Activated CD4-positive, alpha-beta T cell treated with anti-CD3 and anti-CD28 coated beads for 48 hours (primary cell): ENCODE measurements at regions not wholly inside any gene's neighbourhood (a gene's known extent, or its start where the extent isn't known, plus 50 kb on each side); places are given as distances from the start of the nearest gene placed in this dataset.
"Not testable (repeated sequence)": the region's sequence is repeated elsewhere in the genome, so short reads cannot be mapped to it uniquely, and the experiment has no call there.

Experiments
- DNase-seq: peaks from one replicate; pipeline ENCODE4 v3.0.0-alpha.2; 2020

DNA sequence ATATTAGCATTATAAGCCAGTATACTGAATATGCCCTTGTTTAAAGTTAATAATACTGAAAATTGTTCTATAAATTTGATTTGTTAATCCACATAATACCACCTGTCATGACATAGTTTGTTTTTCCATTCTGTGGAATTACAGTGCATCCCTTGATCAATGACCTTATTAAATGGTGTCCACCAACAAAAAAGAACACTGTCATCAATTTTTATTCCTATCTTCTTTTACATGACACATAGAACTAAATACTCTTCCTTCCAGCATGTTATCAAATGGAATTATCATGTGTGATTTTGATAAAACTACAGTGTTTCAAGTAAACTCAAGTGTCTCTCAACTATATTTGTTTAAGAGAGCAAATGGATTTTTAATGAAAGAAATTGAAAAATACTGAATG is 221.8 kb upstream of the MBL2 start:
- no peak for DNase-seq

DNA sequence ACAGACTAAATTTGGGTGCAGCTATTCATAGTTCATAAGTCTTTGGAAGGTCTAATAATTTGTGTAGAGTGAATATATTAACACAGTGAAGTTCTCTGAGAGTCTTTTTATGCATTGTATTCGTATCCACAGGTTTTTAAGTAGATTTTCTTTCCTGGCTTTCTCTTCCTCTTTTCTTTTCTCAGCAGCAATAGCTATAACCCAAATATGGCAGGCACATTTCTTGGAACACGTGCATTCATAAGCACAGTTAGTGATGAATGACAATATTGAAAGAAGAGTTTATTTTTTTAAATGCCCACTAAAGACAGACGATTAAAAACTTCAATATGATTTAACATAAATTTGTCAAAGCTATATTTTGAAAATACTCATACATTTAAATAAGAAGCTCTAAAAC is 220.5 kb upstream of the MBL2 start:
- no peak for DNase-seq

DNA sequence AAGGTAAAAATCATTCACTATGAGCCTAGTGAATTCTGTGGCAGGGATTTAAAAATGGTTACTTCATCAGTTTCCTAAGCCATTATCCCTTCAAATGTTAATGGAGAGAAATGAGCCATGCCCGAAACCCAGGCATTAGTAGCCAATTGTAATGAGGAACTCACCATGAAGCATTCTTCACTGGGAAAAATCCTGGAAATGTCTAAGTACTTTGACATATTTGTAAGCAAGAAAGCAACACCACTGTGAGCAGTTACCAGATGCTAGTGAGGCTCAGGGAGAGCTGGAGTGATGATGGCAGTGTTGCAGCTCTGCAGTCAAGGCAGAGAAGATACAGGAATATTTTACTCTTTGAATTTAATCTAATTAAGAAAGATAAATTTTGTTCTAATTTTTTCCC is 220.0 kb upstream of the MBL2 start:
- DNase-seq = no peak

DNA sequence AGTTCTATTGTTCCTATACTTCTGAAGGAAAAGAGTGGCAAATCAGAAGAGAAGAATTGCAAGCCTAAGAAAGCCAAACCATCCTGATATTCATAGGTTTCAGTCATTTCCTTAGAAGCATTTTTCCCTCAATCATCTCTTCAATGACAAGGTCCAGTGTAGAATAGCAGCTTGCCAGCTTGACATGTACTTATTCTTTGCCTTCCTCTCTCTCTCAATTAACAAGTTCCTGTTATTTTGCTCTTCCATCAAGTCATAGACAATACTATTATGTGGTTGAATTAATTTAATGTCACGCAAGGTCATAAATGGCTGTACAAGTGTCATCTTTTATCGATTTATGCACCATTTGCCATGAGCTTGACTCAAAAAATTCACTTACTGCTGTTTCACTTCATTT is 216.3 kb upstream of the MBL2 start:
- no peak for DNase-seq

DNA sequence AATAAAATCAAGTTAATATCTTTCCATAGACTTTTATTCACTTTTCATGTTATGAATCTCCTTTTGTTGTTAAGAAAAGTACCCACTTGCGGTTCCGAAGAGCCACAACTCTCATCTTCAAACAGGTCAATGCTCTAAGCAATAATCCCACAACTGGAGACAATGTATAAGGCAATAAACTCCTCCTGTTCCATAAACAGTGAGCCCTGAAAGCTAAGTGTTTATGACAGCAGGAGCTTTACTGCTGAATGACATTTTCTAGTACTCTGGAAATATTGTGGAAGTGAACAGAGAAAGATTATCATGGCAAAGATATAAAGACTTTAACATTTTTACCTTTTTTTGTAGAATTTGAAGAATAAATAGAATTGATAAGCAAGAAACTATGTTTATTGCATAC is 213.5 kb upstream of the MBL2 start:
- DNase-seq = no peak

DNA sequence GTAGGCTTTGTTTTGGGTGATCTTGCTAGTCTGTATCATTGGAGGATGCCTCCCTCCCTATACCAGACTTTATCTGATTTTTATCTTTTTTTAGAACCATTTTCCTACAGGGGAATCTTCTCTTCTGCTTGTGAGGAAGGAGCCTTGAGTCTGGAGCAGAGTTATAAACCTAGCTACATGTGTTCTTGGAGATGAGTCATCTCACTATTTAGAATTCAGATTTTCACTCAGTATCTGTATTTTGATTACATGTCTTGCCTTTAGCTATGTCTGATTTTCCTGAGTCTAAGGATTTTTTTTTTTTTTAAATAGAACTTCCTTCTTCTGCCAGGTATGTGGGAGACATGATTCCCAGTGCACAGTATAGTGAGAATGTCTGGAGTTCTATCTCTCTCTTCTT is 211.6 kb upstream of the MBL2 start:
- no peak for DNase-seq

DNA sequence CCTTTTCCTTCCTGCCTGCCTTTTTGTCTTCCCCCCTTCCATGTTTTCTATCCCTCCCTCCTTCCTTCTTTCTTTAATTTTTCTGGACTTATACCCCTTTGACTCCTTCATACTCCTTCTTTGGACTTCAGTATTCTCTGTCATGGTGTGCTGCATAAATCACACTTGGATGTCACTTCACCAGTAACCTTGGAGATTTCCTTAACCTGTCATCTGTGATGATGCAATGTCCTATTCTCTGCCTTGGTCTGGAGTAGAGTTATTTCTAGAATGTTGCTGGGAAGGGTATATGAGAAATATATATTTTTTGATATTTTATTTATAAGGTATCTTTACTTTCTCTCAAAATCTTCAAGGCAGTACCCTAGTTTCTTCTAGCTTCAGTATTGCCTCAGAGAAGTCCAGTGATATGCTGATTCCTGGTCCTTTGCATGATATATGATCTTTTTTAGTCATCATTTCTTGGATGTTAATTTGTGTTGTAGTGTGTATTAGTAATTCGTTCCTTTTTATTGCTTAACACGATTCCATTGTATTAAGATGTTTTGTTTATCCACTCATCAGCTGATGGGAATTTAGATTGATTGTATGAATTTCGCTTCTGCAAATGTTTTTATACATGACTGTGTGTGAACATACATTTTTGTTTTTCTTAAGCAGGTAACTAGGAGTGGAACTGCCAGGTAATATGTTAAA is 206.9 kb upstream of the MBL2 start:
- no peak for DNase-seq

DNA sequence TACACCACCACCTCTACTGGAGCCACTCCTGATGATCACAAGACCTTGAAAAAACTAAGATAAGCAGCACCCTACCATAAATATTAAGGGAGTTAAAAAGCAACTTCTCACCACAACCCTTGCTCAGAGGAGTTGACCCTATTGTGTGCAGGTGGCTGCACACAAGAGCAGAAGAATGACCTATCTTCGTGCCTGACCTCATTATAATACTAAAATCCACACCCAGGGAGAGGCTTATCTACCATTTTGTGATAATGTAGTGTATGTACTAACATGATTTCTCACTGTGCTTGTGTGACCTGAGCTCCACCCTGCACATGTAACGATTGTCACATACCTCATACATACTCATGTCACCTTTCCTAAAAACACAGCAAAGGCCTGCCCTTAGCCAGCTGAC is 205.0 kb upstream of the MBL2 start:
- DNase-seq = no peak

DNA sequence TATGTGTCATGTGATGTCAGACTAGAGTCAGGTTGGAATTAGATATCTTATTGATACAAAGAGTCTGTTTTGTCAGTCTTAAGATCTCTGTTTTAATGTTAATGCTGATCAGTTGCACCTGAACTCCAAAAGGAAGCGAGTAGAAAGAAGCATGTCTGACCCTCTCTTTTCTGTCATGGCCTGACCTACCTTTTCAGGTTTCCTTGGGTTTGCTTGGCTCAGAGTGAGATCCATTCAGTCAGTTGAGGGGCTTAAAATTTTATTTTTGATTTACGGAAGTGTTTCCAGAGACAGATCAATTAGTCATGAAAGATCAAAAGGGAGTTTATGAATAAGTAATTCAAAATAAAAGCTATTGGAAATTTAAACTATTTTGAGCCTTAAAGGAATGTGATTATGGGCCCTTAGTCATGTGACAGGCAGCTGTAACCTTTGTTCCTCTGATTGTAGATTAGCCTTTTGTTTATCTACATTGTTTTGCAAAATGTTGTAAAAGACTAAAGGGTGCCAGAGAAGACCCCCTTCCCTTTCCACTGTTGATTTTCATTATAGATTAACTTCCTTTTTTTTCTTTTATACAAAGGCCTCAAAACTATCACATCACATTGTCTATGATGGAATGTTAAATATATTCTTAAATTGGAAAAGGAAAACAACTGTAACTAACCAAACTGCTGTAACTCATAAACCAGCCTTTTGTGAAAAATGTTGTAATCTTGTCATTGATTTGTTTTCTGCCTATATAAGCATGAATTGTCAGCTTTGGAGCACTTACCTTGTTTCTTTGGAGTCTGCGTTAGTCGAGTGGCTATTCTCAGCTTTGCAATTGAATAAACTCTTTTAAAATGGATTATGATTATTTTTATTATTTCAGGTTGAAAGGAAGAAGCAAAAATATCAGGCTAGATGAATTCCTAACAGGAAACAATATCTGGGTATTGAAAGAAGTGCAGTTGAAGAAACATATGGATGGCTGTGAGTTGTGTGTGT is 195.5 kb upstream of the MBL2 start:
- no peak for DNase-seq

DNA sequence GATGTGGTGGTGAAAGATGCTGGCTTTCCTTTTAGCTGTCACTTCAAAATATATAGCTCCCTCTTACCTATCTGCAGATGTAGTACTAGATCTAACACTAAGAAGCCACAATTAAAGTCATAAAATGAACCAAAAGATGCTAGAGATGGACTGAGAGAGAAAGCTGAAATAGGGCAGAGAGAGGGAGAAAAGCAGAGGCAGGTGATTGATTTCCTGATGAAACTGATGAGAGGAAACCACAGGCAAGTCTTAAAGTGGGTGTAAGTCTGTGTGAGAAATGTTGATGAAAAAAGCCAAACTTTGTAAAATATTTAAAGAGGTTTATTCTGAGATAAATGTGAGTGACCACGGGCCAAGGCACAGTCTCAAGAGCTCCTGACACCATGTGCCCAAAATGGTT is 194.3 kb upstream of the MBL2 start:
- no peak for DNase-seq

DNA sequence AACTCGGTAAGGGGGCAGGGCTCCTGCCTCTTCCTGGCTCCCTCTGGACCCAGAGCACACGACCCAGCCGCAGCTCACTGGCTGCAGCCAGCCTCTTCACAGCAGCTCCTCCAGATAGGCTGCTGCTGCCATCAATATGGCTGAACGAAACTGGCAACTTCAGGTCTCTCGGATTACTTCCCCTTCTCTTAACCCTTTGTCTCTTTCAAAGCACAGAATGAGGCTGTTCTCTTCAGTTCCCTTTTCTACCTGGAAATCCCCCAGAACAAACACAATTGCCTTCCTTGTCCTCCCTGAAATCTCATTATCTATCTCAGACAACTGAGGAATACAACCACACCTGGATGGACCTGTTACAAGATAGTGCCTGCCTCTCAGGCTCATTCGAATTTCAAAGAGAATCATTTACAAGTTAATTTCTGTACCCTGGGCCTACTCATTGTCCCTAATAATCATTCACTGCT is 193.4 kb upstream of the MBL2 start:
- DNase-seq = no peak

DNA sequence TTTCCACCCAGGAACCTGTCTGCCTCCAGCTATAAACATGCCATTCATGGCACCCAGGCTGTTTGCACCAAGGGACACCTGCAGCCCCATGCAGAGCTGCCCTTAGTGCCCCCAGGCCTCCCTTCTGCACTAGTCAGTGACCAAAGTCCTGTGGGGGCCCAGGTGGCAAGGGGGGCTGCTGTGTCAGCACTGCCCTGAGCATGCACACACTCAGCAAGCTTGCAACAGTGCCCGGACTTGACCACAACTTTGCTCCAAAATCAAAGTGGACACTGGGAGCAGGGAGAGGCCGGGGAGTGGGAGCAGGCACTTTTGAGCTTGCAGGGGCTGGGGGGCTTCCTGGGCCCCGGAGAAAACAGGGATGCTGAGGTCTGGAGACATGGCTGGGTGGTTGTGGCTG is 192.9 kb upstream of the MBL2 start:
- no peak for DNase-seq

DNA sequence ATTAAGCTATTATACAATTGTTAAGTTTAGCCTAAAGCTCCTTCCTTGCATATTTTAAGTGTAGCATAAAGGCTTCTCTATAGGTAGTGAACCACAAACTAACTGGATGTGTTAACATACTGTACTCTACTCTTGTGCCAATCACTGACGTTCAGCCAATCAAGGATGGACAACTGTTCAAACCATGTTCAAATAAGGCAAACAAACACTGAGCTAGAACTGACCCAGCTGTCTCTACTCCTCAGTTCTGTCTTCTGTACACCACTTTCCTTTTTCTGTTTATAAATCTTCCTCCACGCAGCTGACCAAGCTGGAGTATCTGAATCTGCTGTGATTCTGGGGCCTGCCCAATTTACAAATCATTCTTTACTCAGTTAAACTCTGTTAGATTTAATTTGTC is 188.7 kb upstream of the MBL2 start:
- no peak for DNase-seq

DNA sequence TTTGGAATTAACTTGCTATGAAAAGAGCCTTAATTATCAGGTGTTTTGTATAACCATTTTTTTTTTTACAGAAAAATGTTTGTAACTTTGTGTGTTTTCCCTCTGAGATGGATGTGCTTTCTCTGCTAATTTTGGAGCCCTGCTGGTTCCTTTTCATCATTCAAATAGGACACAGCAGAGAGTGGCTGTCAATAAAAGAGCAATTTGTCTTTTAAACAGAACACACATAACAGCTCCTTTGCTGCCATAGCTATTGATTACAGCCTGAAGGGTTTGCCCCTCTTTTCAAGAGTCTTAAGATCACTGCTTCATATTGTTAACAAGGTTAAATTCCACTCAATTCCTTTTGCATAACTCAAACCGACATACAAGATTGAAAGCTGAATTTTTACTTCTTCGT is 187.2 kb upstream of the MBL2 start:
- DNase-seq = no peak

DNA sequence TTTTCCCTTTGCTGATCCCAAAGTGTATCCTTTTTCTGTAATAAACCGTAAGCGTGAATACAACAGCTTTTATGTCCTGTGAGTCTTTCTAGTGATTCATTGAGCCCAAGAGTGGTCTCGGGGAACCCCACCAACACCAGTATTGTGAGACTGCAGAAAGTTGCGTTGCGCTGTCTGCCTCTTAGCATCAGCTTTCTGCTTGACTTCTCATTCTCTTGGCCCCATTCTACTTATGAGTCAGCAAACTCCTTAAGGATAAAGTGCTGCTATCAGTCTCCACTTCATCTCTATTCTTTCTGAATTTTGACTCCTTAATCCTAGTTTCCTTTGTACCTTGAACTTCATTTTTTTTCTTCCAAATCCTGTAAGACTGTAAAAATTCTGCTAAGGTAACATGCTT is 184.3 kb upstream of the MBL2 start:
- DNase-seq = no peak

DNA sequence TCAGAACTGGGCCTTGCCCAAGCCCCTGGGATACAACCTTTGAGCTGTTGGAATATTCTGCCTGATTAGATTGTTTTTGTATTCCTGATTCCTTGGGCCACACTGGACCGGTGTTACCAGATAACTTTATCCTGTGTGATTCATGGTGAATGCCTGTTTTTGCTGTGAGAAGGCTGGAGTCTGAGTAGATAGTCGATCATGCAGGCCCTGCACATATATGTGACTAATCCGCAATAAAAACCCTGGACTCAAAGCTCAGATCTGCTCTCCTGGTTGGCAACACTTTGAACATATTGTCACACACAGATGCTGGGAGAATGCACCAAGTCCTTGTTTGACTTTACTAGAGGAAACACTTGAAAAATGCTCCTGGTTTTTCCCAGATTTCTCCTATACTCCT is 183.9 kb upstream of the MBL2 start:
- DNase-seq = no peak

DNA sequence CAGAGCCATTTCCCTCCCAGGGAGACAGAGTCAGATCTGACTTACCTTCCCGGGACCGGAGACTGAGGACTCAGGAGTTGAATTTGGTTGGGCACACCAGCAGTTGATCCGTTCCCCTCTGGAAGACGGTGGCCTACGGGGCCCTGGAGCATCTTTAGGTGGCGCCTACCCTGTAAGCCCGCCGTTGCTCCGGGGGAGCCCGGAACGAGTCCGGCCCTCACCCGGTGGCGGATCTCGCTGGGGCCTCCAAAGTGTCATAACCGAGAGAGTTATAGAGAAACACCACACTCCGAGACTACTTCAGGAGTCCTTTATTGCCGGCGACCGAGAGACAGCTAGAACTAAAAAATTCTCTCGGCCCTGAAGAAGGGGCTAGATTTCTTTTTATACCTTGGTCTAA is 182.8 kb upstream of the MBL2 start:
- no peak for DNase-seq

DNA sequence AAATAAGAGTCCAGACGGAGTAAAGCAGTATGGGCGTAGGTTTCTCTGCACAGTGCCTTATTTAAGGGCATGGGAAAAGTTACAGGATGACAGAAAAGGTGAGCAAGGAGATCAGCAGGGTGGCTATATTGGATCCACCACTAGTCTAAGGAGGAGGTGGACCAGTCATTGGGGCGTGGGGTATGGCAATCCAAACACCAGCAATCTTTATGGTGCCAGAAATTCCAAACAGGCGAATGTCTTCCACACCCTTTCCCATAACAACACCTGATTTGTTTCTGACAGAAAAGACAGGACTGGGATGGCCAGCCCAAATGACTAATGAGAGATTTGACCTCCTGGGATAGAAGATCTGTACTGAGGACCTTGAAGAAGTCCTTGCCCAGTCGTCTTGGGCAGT is 181.8 kb upstream of the MBL2 start:
- DNase-seq = no peak

DNA sequence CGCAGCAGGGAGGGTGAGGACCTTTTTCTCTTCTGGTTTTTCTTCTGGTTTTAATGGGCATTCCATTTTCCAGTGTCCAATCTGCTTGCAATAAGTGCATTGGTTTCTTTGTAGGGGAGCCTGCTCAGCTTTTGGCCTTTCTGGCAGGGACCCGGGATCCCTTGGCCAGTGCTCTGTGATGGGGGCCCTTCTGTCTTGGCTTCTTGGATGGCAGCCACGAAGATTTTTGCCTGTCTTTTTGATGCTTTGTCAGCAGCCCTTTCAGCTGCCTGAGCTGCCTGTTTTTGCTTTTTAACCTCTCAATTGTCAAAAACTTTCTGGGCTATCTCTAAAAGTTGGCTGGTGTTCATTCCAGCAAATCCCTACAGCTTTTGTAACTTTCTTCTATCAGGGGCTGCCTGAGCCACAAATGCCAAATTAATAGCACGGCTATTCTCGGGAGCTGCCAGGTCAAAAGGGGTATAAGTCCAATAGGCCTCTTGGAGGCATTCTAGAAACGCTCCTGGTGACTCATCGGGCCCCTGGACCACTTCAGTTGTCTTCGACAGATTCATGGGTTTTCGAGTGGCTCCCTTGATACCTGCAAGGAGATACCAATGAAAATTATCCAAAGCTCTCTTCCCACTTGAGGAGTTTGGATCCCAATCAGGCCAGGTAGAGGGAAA is 179.9 kb upstream of the MBL2 start:
- DNase-seq = no peak

DNA sequence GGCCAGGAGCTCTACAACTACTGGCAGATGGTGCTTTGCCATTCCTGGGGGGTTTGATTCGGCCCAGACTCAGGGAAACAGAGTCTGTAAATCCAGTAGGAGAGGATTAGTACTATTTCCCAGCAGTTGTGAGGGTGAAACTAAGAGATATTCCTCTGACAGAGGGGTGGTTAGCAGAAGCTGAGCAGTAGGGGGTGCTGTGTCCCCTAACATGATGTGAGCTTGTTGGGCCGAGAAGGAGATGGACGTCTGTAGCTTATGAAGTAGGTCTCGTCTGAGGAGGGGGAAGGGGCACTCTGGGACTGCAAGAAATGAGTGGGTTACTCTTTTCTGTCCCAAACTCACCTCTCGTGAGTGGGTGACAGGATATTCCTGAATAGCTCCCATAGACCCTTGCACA is 179.2 kb upstream of the MBL2 start:
- DNase-seq = peak; percentile 21

DNA sequence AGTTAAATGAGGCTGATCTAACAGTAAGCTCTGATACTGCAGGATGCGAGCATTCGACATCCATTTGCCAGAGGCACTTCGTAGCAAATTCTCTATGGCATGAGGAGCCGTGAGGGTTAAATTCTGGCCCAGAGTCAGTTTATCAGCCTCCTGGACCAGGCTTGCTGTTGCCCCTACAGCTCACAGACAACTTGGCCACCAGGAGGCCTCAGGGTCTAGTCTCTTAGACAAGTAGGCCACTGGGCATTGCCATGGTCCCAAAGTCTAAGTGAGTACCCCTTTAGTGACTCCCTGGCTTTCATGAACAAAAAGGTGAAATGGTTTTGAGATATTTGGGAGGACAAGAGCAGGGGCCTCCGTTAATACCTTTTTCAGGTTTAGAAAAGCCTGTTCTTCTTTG is 178.0 kb upstream of the MBL2 start:
- no peak for DNase-seq

DNA sequence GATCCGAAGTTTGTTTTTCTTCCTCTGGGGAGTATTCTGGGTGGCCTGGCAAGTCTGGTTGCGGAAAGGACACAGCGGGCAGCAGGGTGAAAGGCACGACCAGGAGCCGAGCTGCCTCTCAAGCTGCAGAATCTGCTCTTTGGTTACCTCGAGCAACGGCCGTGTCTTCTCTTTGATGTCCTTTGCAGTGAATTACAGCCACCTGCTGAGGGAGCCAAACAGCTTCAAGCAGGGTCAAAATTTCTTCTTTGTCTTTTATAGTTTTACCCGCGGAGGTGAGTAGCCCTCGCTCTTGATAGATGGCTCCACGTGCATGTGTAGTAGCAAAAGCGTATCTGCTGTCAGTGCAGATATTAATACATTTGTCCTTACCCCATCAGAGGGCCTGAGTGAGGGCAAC is 177.3 kb upstream of the MBL2 start:
- no peak for DNase-seq

DNA sequence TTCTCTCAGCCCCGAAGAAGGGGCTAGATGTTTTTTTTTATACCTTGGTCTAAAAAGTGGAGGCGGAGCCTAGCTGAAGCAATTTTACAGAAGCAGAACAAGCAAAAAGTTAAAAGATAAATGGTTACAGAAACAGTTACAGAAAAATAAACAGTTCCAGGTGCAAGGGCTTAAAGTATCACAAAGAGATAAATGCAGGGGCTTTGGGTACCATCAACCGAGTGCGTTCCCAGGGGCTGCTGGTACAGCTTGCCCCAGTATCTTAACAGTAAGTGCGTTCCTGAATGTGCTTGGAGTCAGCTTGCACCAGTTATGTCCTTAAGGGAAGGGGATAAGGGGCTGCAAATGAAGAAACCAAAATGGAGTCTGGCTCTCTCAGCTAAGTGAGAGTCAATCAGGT is 173.9 kb upstream of the MBL2 start:
- no peak for DNase-seq

DNA sequence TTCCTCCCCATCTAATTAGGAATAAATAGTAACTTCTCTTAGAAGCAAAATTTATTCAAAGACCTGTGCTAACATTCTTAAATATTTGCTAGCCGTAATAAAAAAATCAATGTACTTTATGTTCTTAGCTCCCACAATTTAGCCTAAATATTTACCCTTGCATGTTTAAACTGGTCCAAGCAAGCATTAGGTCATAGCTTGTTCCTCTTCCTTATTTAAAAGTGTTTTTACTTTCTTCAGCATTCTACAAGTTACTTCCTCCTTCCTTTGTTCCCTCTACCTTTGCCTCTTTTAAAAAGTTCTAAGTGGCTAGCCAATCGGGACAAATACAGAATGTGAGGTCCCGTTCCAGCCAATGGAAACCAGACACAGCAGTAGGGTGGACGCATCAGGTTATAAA is 172.9 kb upstream of the MBL2 start:
- not testable (repeated sequence) for DNase-seq
